ENCODE measurements at regions not wholly inside any gene's neighbourhood (a gene's known extent, or its start where the extent isn't known, plus 50 kb on each side); places are given as distances from the start of the nearest gene placed in this dataset.

GRCh38 chr2:11949732-11950523 is 203.5 kb downstream of the LPIN1 start:
- TF ChIP-seq POLR2A (IDR thresholded peaks at IDR 0.05; ENCODE audit: low read depth, low read length) (no peak), POU2F2 (IDR thresholded peaks at IDR 0.05; ENCODE audit: low read depth, low read length) (no peak)
